Kidney glomerular epithelial cell (primary cell): ENCODE measurements at regions not wholly inside any gene's neighbourhood (a gene's known extent, or its start where the extent isn't known, plus 50 kb on each side); places are given as distances from the start of the nearest gene placed in this dataset.
"Not testable (repeated sequence)": the region's sequence is repeated elsewhere in the genome, so short reads cannot be mapped to it uniquely, and the experiment has no call there.

Experiments used
- DNase-seq: peaks from one replicate; lab custom pipeline; 2025; lab: John Stamatoyannopoulos, UW

DNA sequence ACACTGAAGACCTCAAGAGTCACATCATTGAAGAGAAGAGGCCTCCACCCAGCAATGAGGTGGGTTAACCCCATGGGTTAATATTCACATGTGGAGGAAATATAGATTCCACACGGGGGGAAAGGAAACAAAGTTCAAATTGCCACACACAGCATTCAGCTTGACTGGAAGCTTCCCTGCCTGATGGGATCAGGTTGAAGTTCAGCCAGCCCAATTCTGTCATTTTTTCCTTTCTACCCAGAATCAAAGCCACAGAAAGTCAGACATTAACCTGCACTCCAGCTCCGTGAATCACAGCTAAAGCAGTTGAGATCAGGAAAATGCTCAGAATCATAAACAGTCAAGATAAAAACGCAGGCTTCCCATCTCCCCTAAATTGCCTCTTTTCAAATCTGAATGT is 208.7 kb upstream of the OBI1 start:
- DNase-seq = no peak

DNA sequence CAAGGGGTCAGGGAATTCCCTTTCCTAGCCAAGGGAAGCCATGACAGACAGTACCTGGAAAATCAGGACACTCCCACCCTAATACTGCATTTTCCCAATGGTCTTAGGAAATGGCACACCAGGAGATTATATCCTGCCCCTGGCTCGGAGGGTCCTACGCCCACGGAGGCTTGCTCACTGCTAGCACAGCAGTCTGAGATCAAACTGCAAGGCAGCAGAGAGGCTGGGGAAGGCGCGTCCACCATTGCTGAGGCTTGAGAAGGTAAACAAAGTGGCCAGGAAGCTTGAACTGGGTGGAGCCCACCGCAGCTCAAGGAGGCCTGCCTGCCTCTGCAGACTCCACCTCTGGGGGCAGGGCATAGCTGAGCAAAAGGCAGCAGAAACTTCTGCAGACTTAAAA is 207.1 kb upstream of the OBI1 start:
- DNase-seq = not testable (repeated sequence)

DNA sequence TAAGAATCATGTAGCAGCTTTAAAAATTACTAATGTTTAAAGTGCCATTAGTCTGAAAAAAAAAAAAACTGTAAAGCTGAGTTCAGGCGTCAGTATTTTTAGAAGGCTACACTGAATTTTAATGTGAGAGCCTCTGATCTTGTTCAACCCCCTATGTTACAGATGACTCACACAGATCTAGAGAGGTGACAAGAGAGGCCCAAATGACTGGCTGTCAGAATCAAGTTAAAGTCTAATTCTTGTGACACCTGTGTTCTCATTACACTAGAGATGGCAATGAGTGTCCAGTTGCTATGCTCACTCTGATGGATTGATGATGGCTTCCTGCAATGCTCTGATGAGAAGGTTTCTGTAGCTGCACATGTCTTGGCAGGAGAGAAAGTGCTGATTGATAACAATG is 203.5 kb upstream of the OBI1 start:
- DNase-seq = no peak

DNA sequence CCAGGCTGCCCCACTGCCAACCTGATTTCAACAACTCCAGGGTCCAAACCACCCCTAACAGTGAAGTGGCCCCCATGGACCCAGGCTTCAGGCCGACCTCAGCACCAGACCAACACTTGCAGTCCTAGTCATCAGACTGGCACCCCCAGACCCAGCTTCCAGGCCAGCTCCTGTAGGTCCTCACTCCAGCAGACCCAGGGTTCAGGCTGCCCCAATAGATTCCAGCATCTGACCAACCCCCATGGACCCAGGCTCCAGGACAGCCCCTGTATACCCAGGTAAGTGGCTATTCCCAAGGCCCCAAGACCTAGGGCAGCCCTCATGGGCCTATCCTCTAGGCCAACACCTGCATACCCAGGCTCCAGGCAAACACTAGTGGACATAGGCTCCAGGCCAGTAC is 193.8 kb upstream of the OBI1 start:
- DNase-seq = no peak

DNA sequence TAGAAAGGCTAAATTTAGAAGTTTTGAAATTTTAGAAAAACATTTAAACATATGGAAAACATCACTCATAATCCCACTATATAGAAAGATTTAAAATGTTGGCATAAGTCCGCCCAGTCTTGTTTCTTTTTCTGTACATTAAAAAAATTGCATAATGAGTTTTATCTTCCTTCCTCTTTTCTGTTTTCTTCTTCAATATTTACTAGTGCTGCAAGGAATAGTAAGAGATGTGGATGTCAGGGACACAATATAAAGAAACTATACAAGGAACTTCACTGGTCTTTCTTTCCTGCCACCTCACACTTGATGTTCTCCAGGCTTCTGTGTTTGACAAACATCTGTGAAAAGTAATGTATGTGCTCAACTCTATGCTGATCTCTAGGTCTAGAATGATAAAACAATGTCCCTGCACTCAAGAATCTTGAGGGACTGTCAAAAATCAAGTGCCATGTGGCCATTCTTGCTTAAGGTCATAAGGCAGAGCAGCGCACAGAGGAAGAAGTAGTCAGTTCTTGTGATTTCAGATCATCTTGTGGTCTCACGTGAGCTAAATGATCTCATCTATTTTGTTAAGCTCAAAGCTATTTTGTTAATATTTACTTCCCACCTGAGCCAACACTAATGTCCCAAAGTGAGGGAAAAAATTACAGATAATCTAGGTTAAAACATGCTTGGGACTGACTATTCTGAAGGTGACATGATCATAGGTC is 186.9 kb upstream of the OBI1 start:
- no peak for DNase-seq

DNA sequence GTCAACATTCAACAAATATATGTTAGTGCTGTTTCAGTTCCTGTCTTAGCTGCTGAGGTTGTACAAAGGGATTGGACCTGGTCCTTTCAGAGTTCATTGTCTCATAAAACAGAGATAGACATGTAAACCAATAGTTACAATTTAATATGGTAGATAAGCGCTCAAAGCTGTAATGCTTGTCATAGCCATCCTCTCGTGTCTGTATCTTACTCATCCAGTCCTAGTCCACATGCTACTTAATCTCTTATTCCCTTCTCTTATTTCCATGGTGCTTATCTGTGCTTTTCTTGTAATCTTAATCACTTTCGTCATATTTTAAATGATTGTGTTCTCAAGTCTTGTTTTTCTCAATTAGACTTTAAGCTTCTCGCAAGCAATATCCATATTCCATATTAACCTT is 185.2 kb upstream of the OBI1 start:
- DNase-seq = no peak

DNA sequence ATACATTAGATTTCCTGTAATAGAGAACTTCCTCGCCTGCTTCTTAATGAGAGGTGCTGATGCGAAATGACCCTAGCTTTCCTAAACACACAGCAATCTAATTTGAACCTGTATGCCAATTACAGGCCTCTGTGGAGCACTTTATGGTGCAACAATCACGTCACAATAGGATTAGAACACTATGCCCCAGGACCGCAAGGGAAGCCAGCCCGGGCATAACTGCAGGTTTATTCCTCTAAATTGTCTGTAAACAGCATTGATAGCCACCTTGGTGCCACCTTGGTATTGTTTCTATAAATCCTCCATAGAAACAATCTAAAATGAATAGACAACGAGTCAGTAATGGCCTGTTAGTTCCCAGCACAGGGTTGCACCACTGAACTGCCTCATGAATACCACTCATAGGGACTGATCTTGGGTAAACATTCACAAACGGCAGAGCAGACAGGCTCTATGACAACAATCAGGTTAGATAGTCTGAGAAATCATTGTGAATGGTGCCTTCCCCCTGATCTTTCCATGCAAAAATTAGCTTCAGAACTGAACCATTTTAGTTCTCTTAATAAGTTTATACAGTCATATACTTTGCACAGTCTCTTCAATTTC is 182.5 kb upstream of the OBI1 start:
- peak; percentile 9 for DNase-seq

DNA sequence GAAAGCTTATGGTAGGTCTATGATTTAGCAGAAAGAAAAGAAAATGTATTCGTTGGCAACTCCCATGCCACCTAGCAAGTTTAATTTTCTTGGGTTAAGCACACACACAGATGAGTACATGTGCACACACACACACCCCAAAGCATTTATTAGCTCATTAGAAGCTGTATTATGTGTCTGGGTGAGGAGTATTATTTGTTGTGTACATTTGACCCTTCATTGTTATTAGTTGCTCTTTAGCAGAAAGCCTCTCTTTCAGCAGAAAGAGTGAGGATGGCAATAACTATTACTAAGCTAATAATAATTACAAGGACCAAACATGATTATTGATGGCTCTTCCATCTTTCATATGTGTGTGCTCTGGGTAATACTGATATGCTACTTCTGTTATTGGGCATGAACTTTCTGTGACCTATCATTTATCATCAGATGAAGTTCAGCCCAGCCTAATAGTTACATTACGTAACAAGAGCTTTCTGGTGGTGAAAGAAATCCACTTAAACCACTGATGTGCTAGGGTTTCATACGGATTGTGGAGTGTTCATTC is 177.4 kb upstream of the OBI1 start:
- no peak for DNase-seq

DNA sequence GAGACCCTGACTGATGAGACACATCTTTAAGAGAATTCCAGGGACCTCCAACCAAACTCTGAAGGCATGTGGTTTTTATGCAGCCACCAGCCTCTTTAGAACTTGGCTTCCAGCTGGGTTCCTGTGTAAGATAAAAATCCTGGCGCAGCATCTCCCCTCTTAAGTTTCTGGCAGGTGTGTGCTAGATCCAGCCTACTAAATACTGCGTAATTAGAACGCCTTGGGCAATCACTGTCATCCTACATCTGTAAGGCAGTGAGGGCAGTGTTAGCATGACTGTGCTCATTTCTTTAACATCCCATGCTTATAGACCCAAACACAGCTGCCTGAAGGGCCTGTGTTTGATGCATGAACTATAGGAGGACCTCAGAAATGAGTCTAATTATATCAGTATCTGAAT is 173.5 kb upstream of the OBI1 start:
- no peak for DNase-seq

DNA sequence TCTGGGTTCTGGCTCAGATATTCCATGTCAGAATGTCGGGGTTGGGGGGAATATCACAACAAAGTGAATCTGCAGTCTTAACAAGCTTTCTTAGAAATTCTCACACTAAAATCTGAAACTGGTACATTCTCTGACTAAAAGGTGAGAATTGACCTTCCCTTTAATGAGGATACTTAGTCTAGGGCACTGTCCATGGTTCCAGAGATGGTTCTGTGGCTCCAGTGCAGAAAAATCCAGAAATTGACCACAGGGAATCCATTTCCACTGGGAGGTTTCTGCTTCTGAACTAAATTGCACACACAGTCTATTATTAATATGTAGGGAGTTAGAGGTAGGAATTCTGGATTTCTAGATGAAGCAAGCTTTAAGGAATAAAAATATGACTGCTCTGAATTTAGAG is 171.6 kb upstream of the OBI1 start:
- no peak for DNase-seq

DNA sequence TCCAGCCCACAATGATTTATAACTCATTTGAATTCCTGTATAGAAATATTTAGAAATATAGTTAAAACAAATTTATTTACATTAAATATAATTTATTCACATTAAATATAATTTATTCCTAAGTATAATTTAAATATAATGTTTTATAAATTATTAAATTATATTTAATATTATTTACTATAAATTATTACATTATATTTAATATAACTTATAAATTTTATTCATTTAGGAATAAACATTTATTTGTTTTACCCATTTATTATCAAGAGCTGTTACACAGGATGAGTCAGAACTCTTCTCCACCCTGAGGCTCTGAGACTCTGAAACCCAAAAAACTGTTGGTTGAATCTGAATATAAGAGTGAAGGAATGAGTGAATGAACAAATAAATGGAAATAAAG is 170.9 kb upstream of the OBI1 start:
- no peak for DNase-seq

DNA sequence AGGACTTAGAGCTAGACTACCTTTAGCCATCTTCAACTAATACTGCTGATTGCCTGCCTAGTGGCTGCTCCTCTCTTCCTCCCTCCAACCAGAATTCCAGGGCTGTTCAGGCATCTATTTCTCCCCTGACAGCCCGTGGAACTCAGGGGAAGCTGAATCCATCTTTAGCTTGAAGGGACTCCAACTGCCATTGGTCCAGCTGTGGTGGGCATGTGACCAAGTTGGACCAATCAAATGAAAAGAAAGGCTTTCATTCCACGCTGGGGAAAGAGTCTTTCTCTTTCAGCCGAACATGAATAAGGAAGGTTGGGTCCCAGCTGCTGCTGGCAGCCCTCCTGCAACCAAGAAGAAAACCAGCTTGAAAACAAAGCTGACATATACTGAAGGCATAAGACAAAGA is 168.5 kb upstream of the OBI1 start:
- no peak for DNase-seq

DNA sequence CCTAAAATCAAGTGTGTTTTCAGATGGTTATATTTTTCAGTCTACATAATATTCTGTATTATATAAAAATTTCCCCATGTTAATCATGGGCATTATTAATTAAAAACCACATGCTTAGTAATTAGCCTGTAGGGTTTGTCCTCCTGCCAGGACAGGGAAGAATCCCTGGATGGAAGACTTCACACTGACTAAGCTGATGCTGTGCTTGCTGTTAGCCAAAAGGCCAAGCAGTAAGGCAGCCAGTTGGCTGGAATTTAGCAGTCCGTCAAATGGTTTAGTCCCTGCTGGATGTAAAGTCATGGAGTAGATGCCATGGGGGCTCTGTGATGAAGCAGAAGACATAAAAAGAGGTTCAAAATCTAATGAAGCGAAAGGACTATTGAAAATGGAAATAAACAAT is 168.0 kb upstream of the OBI1 start:
- no peak for DNase-seq

DNA sequence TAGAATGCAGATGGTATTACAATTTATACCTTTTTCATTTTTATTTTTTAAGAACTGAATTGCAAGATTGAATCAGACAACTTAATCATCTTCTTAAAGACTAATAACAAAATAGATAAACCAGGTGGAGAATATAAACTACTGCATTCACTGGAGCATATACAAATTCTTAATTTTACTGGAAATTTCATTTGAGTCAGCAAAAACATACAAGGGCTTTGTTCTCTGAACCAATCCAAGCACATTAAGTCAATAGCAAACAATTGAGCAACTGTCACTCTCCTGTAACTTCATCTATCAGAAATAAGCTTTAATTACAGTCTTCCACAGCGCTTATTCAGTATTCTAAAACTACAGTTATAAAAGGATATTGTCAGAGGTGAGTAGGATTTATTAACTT is 167.4 kb upstream of the OBI1 start:
- no peak for DNase-seq

DNA sequence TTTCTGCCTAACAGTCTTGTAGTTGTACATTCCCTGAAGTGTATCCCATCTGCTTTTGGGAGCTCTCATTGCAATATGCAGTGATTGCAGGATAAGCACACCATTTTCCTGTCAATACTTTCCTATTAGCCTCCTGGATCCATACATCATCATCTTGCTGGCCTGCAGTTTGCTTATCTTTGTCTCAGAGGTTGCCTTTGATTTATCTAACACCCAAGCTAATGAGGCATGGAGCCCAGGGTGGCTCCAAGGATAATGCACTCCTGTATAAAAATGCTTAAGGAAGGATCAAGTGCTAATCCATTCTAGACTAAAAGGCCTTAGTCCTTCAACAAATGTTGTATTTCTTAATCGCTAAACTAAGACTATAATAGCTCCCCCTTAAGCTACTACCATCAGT is 161.6 kb upstream of the OBI1 start:
- DNase-seq = no peak

DNA sequence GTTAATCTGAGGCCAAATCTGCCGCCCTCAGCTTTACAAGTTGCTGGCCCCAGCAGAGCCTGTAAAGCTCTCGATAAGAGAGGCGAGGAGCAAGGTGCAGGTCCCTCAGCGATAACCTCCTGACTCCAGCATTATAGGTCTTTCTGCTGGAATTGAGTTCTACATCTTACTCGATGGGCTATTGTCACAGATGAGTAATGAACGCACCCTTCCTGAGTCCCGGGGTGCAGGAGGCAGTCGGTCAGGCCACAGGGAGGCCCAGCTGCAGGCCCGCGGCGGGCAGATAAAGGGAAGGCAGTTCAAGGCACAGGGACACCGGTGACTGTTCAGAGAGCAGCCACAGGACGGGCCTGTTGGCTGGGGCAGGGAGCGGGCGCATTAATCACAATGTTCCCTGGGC is 157.6 kb upstream of the OBI1 start:
- DNase-seq = no peak

DNA sequence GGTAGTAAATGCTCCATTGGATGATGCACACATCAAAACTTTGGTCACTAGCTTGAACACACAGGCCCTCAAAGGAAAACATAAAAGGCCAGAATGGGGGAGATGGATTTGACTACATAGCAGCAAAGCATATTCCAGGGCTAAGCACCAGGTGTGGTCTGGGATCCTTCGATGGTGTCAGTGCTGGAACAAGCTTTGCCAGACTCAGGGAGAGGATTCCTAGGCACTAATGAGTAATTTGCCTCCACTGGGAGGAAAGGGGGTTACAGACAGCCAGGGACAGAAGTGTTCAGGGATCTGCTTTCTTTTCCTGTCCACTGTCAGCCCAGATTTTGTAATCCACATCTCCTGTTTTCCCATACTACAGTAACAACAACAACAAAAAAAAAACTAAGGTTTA is 157.2 kb upstream of the OBI1 start:
- DNase-seq = no peak

DNA sequence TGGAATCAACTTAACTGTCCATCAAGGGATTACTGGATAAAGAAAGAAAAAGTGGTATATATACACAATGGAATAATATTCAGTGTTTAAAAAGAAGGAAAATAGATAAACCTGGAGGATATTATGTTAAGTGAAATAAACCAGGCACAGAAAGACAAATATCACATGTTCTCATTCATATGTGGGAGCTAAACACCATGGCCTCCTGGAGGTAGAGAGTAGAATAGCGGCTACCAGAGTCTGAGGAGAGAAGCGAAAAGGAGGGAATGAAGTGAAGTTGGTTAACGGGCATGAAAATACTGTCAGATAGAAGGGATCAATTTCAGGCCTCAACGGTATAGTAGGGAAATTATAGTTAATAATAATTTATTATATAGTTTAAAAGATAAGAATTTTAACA is 147.5 kb upstream of the OBI1 start:
- DNase-seq = no peak

DNA sequence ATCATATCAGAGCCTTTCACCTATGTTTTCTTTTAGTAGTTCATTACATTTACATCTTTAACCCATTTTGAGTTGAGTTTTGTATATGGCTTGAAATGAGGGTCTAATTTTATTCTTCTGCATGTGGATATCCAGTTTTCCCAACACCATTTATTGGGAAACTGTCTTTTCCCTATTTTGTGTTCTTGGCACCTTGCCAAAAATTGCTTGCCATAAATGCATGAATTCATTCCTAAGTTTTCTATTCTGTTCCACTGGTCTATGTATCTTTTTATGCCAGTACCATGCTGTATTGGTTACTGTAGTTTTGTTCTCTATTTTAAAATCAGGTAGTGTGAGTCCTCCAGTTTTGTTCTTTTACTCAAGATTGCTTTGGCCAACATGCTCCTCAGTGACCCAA is 144.0 kb upstream of the OBI1 start:
- DNase-seq = no peak

DNA sequence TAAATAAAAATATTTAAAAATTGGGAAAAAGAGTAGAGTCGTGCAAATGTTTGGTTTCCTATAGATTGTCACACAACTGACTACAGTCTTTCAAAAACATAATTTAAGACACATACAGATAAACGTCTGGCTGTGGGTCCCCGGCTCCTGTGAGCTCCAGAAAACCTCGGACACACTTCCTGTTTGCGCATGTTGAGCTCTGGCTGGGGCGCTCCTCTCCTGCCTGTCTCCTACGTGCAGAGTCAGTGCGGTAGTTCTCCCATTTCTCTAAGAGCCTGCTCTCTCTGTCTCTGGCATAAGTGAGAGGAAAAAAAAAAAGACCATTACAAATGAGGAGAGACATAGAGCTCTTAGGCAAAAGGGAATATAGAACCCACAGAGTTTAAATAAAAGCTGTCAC is 128.2 kb upstream of the OBI1 start:
- no peak for DNase-seq

DNA sequence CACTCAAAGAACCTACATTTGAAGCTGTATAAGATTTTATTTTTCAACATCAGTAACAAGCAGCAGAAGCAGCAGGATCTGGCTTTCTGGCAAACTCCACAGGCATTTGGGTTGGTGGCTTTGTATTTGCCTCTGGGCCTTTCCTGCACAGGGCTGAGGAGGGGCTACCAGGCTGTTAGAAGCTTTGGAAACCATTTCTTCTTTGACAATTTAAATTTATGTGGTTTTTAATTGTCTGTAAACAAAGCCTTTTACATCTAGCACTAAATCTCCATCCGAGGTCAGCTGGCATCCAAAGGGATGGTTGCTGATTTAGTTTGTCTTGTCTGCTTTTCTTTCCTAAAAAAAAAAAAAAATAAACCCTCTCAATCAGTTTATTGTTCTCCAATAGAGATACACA is 127.5 kb upstream of the OBI1 start:
- no peak for DNase-seq

DNA sequence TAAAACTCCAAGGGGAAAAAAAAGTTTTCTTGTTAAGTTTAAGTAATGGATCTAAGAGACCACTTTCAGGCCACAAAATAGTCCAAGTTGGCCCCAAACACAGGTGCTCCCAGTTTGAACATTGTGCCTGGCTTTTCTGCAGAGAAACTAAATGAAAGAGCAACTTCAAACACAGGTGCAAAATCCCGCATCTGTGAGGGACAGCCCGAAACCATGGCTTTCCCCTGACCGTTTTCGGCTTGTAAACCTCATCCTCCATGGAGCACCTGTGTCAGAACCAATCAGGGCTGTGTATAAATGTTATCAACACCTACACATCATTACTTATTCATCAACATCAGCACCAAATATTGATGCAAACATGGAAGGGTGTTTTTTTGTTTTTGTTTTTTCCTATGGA is 126.8 kb upstream of the OBI1 start:
- no peak for DNase-seq

DNA sequence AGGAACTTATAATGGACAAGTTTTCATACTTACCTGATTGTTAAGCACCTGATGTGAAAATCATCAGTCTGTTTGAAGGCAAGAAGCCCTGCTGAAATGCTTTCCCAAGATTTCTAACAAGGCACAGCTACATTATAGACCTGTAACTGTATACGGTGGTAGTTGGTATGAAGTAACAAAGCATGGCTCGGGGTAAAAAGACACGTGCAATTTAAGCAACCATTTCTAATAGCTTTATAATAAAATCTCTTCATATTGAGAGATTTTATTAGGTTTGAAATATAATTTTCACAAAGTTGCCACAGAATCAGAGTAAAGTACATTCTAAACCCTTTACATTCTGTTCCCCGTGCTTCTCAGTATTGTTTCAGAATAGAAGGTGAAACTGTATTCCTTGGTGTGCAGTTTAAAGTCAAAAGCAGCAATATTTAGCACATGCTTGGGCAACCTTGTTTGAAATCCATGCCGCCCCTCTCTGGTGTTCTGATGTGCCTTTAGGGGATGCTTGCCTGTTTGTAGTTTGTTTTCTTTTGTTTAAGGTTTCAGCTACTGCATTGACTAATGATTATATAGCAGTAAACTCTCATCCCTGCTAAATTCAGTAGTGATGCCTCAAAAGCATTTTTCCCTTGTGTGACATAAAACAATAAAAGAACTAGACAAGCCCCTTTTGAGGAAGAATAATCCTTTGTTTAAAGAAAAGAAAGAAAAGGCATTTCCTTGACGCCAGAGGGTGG is 125.2 kb upstream of the OBI1 start:
- DNase-seq = no peak
